GM13976 (cell line): ENCODE measurements at regions not wholly inside any gene's neighbourhood (a gene's known extent, or its start where the extent isn't known, plus 50 kb on each side); places are given as distances from the start of the nearest gene placed in this dataset.

Source experiments
- DNase-seq: peaks from one replicate; pipeline ENCODE4 v3.0.0; 2012; ENCODE audit warnings: low spot score
- CTCF ChIP-seq: IDR thresholded peaks from 2 replicates; pipeline ENCODE4 v1.5.1; 2012; ENCODE audit warnings: borderline replicate concordance, mild to moderate bottlenecking; ENCODE audit not compliant: insufficient read depth; ENCODE audit errors: extremely low read depth, missing control alignments, control extremely low read depth
- in situ Hi-C: fragments of 300-500 bp; cut with MboI; formaldehyde crosslinking; loops from one replicate; pipeline ENCODE4 v1.12.0; 2022; ENCODE audit warnings: low sequenced_read_pairs, mixed read lengths, inconsistent platforms; ENCODE audit not compliant: unreplicated experiment

- DNase-seq, result no peak
- in situ Hi-C loops, result no loop called here
- no peak for TF ChIP-seq CTCF
These were observed 288.9 kb upstream of the CDH4 start for GRCh38 chr20:60963146-60963545.

GRCh38 chr20:60964911-60965310, 287.1 kb upstream of the CDH4 start:
- TF ChIP-seq CTCF, result no peak
- no peak for DNase-seq
- in situ Hi-C loops, result no loop called here

- DNase-seq, result no peak
- no peak for TF ChIP-seq CTCF
- in situ Hi-C loops, result no loop called here
These were observed 286.0 kb upstream of the CDH4 start for GRCh38 chr20:60966031-60966430.

GRCh38 chr20:60966766-60967165, 285.3 kb upstream of the CDH4 start:
- in situ Hi-C loops, result no loop called here
- TF ChIP-seq CTCF, result no peak
- no peak for DNase-seq

GRCh38 chr20:60967431-60968316, 284.4 kb upstream of the CDH4 start:
- DNase-seq, result no peak
- no peak for TF ChIP-seq CTCF
- in situ Hi-C loops, result no loop called here

- DNase-seq, result no peak
- TF ChIP-seq CTCF, result no peak
- in situ Hi-C loops, result no loop called here
These were observed 283.0 kb upstream of the CDH4 start for GRCh38 chr20:60968853-60969720.
